ENCODE measurements at regions not wholly inside any gene's neighbourhood (a gene's known extent, or its start where the extent isn't known, plus 50 kb on each side); places are given as distances from the start of the nearest gene placed in this dataset.

- Histone ChIP-seq H3K4me3 (no peak overlapping the region), H3K9me3 (no peaks in the 10 kb centered on the region), H3K4me1 (peaks cover 7% of the 10 kb centered on the region), H3K27ac (no peak overlapping the region), H3K27me3 (no peaks in the 10 kb centered on the region), H3K36me3 (ENCODE audit: low read depth, missing control alignments) (no peaks in the 10 kb centered on the region)
- intact Hi-C loops (cut with DNase I; ENCODE audit: low total_unique reads), result no loop called here
- no peak for DNase-seq
- WGBS, 2 donors, result 50 to 70% methylated on average over 7 to 10 of the region's 10 CpGs
- TF ChIP-seq POLR2A (IDR thresholded peaks at IDR 0.05), result no peak
- no peak for TF ChIP-seq CTCF (IDR thresholded peaks at IDR 0.05)
Measured at GRCh38 chr13:112202966-112203365, 136.0 kb downstream of the SOX1 start.

DNA sequence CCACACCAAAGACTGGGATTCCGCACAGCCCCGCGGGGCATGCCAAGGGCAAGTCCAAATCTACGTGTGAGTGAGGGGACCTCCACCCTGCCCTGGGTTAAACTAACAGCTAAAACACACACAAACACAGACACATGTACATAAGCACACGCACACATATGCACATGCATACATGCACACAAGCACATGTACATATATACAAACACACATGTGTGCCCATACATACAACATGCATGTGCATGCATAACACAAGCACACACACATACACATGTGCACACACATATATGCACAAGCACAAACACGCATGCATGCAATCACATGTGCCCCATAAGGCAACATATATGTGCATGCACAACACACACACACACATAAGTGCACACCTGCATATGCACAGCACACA lies 136.7 kb downstream of the SOX1 start:
- intact Hi-C loops (cut with DNase I; ENCODE audit: low total_unique reads), result no loop called here
- TF ChIP-seq CTCF (IDR thresholded peaks at IDR 0.05), result no peak
- TF ChIP-seq POLR2A (IDR thresholded peaks at IDR 0.05), result no peak
- no peak overlapping the region for H3K4me3 ChIP-seq
- H3K27ac ChIP-seq, result no peak overlapping the region
- no peaks in the 10 kb centered on the region for H3K9me3 ChIP-seq
- H3K4me1 ChIP-seq, result peaks cover 7% of the 10 kb centered on the region
- no peaks in the 10 kb centered on the region for H3K27me3 ChIP-seq
- DNase-seq, result no peak
- no peaks in the 10 kb centered on the region for H3K36me3 ChIP-seq (ENCODE audit: low read depth, missing control alignments)
- WGBS, 2 donors, result 82 to 84% methylated on average over 3 to 6 of the region's 6 CpGs

- no peaks in the 10 kb centered on the region for H3K36me3 ChIP-seq (ENCODE audit: low read depth, missing control alignments)
- peaks cover 7% of the 10 kb centered on the region for H3K4me1 ChIP-seq
- no peak for DNase-seq
- H3K27me3 ChIP-seq, result no peaks in the 10 kb centered on the region
- H3K27ac ChIP-seq, result no peak overlapping the region
- no peaks in the 10 kb centered on the region for H3K9me3 ChIP-seq
- intact Hi-C loops (cut with DNase I; ENCODE audit: low total_unique reads), result no loop called here
- no peak overlapping the region for H3K4me3 ChIP-seq
- WGBS, 2 donors, result 13 to 17% methylated on average over 33 of the region's 33 CpGs
- TF ChIP-seq POLR2A (IDR thresholded peaks at IDR 0.05) (no peak), CTCF (IDR thresholded peaks at IDR 0.05) (no peak)
Measured at GRCh38 chr13:112204346-112205327, 137.7 kb downstream of the SOX1 start.

GRCh38 chr13:112205990-112206389 lies 139.0 kb downstream of the SOX1 start:
- Histone ChIP-seq H3K36me3 (ENCODE audit: low read depth, missing control alignments) (no peaks in the 10 kb centered on the region), H3K27me3 (no peaks in the 10 kb centered on the region), H3K4me3 (no peak overlapping the region), H3K9me3 (no peaks in the 10 kb centered on the region), H3K4me1 (peaks cover 7% of the 10 kb centered on the region), H3K27ac (no peak overlapping the region)
- intact Hi-C loops (cut with DNase I; ENCODE audit: low total_unique reads), result no loop called here
- no peak for DNase-seq
- TF ChIP-seq POLR2A (IDR thresholded peaks at IDR 0.05) (no peak), CTCF (IDR thresholded peaks at IDR 0.05) (no peak)
- 36 to 40% methylated on average over 12 of the region's 12 CpGs for WGBS, 2 donors

Measured in testis (tissue), 2 donors.